ENCODE measurements at regions not wholly inside any gene's neighbourhood (a gene's known extent, or its start where the extent isn't known, plus 50 kb on each side); places are given as distances from the start of the nearest gene placed in this dataset.

GRCh38 chr3:159892171-159892795 is 96.4 kb upstream of the IL12A start:
- DNase-seq, result no peak

GRCh38 chr3:159892801-159893200 is 95.8 kb upstream of the IL12A start:
- no peak for DNase-seq

- no peak for DNase-seq
These were observed 94.2 kb upstream of the IL12A start for GRCh38 chr3:159894386-159894785.

- no peak for DNase-seq
These were observed 93.2 kb upstream of the IL12A start for GRCh38 chr3:159895430-159895829.

- no peak for DNase-seq
These were observed 92.1 kb upstream of the IL12A start for GRCh38 chr3:159896543-159896942.

GRCh38 chr3:159897331-159898075 is 91.1 kb upstream of the IL12A start:
- no peak for DNase-seq

- no peak for DNase-seq
These were observed 90.5 kb upstream of the IL12A start for GRCh38 chr3:159898147-159898546.

GRCh38 chr3:159899166-159899565 is 89.5 kb upstream of the IL12A start:
- no peak for DNase-seq

GRCh38 chr3:159902546-159903314 is 85.9 kb upstream of the IL12A start:
- DNase-seq, result no peak

GRCh38 chr3:159904455-159904854 is 84.2 kb upstream of the IL12A start:
- no peak for DNase-seq

GRCh38 chr3:159904911-159905310 is 83.7 kb upstream of the IL12A start:
- no peak for DNase-seq

- no peak for DNase-seq
These were observed 80.8 kb upstream of the IL12A start for GRCh38 chr3:159907828-159908227.

- DNase-seq, result peak; percentile 27
These were observed 77.5 kb upstream of the IL12A start for GRCh38 chr3:159910991-159911663.

GRCh38 chr3:159911664-159912037 is 77.0 kb upstream of the IL12A start:
- no peak for DNase-seq

GRCh38 chr3:159913712-159914414 is 74.8 kb upstream of the IL12A start:
- no peak for DNase-seq

- no peak for DNase-seq
These were observed 74.2 kb upstream of the IL12A start for GRCh38 chr3:159914426-159914825.

- DNase-seq, result no peak
These were observed 72.6 kb upstream of the IL12A start for GRCh38 chr3:159916052-159916451.

- DNase-seq, result no peak
These were observed 71.5 kb upstream of the IL12A start for GRCh38 chr3:159917141-159917540.

GRCh38 chr3:159919873-159920272 is 68.8 kb upstream of the IL12A start:
- DNase-seq, result no peak

GRCh38 chr3:159922193-159922840 is 66.3 kb upstream of the IL12A start:
- no peak for DNase-seq

GRCh38 chr3:159922861-159923312 is 65.7 kb upstream of the IL12A start:
- no peak for DNase-seq

GRCh38 chr3:159923336-159923735 is 65.3 kb upstream of the IL12A start:
- DNase-seq, result no peak
